ENCODE measurements at regions not wholly inside any gene's neighbourhood (a gene's known extent, or its start where the extent isn't known, plus 50 kb on each side); places are given as distances from the start of the nearest gene placed in this dataset.

DNA sequence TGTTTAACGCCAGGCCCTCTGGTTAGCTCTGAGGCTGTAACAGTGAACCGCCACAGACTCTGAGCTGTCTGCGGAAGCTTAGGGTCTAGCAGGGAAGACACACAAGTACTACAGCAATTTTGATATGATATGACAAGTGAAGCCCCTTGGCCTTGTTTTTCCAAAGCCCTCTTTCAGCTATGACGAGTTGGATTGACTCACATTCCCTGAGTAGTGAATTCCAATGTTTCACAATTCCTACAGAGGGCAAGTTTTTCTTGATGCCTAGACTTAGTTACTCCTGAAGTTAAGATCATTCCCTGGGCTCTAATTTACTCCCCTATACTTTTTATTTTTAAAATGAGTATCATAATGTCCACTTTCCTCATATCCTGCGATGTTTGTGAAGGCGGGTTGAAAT is 53.3 kb upstream of the CISTR start:
- Histone ChIP-seq H3K18ac (ENCODE audit: extremely low read depth, low read length) (no peak overlapping the region), H3K79me2 (ENCODE audit: control insufficient read depth in 1 of 2, insufficient read depth in 2 of 2, low read length in 2 of 2) (no peaks in the 10 kb centered on the region), H3K56ac (replicated peaks; ENCODE audit: insufficient read length, low read depth, low read length) (no peak overlapping the region), H2AFZ (ENCODE audit: low read length) (0 out of 2 replicates have a peak overlapping the region, but pooled peaks have one; percentile 20), H3K9me3 (ENCODE audit: insufficient read depth in 2 of 2, low read depth in 1 of 2, low read length in 1 of 2) (no peaks in the 10 kb centered on the region), H3K23ac (ENCODE audit: insufficient read length) (no peak overlapping the region), H3K4me3 (ENCODE audit: extremely low read depth in 1 of 4, insufficient read depth in 2 of 4, low read depth in 3 of 4, low read length in 4 of 4) (no peak overlapping the region), H3K4ac (replicated peaks; ENCODE audit: insufficient read length, low read depth, low read length) (no peak overlapping the region), H3K23me2 (ENCODE audit: low read depth, low read length) (no peaks in the 10 kb centered on the region; the same call in 1 of the 2 replicates), H4K91ac (replicated peaks; ENCODE audit: insufficient read length, low read length) (no peak overlapping the region), H2BK20ac (ENCODE audit: low read length) (no peak overlapping the region), H3K79me1 (ENCODE audit: low read depth, low read length) (no peaks in the 10 kb centered on the region), H2BK15ac (ENCODE audit: low read length) (no peak overlapping the region), H2BK5ac (ENCODE audit: low read depth, low read length) (no peak overlapping the region), H4K20me1 (replicated peaks in 1 of 2; ENCODE audit: control insufficient read depth in 1 of 2, insufficient read depth in 2 of 2, low read length in 2 of 2) (no peaks in the 10 kb centered on the region), H4K5ac (ENCODE audit: insufficient read length, low read depth, low read length) (no peak overlapping the region), H2AK5ac (ENCODE audit: low read depth, low read length) (no peak overlapping the region), H3K36me3 (ENCODE audit: control insufficient read depth in 2 of 4, insufficient read depth in 4 of 4, low read length in 3 of 4) (no peaks in the 10 kb centered on the region), H3K14ac (ENCODE audit: insufficient read length) (no peak overlapping the region), H3K4me1 (replicated peaks in 1 of 4; ENCODE audit: control insufficient read depth in 3 of 4, insufficient read depth in 4 of 4, low read length in 3 of 4) (peaks cover 0 to 3% (median 0%) of the 10 kb centered on the region in 4 experiments; a peak in 1 of 7 replicates), H3K4me2 (ENCODE audit: insufficient read depth in 1 of 2, low read depth in 2 of 2, low read length in 2 of 2) (no peak overlapping the region), H2BK120ac (replicated peaks; ENCODE audit: low read depth, low read length) (no peak overlapping the region), H3K27ac (ENCODE audit: low read depth, low read length) (no peak overlapping the region), H2BK12ac (ENCODE audit: low read depth, low read length) (no peak overlapping the region), H4K8ac (ENCODE audit: extremely low read depth, insufficient read depth, low read length) (no peak overlapping the region), H3K9ac (replicated peaks in 1 of 4; ENCODE audit: extremely low read depth in 1 of 4, low read depth in 3 of 4, low read length in 3 of 4) (no peak overlapping the region), H3K27me3 (replicated peaks in 1 of 4; ENCODE audit: control insufficient read depth in 3 of 4, extremely low read depth in 1 of 4, insufficient read depth in 3 of 4, low read length in 3 of 4) (peaks cover 0 to 6% (median 4%) of the 10 kb centered on the region in 4 experiments; a peak in 4 of 7 replicates)
- FAIRE-seq (no peak), DNase-seq (ENCODE audit: low read depth in 1 of 2, low spot score in 2 of 2) (no peak)
- 87% methylated on average over 6 of the region's 6 CpGs; no CpG with 5 or more reads in 1 of the 2 experiments for WGBS, 2 experiments (ENCODE audit: extremely low coverage in 1 of 2, insufficient coverage in 1 of 2, insufficient read length in 1 of 2, insufficient replicate concordance in 2 of 2, low coverage in 1 of 2, low lambda C conversion rate in 2 of 2, missing lambda C conversion rate in 1 of 2)
- CTCF ChIA-PET (ENCODE audit: partially characterized antibody): interaction anchor here (0.6 to 7.5 kb wide), 15 partner anchors 10 to 311 kb away, joined by 3 to 64 read pairs (median 4); no protein-coding TSS in a partner anchor
- POLR2A ChIA-PET (ENCODE audit: partially characterized antibody): interaction anchor here (1.1 kb wide), 1 partner anchor 12 kb away, joined by 3 read pairs; no protein-coding TSS in a partner anchor
- TF ChIP-seq, protein P1, sequence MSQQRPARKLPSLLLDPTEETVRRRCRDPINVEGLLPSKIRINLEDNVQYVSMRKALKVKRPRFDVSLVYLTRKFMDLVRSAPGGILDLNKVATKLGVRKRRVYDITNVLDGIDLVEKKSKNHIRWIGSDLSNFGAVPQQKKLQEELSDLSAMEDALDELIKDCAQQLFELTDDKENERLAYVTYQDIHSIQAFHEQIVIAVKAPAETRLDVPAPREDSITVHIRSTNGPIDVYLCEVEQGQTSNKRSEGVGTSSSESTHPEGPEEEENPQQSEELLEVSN (IDR thresholded peaks at IDR 0.05): no peak
- TF ChIP-seq SRF (IDR thresholded peaks at IDR 0.05; ENCODE audit: low read depth, low read length): no peak
- no peak for TF ChIP-seq FOSL1 (IDR thresholded peaks at IDR 0.05; ENCODE audit: insufficient read depth, low read depth, low read length)
- no peak for TF ChIP-seq KDM1A (IDR thresholded peaks at IDR 0.05; ENCODE audit: borderline replicate concordance, low read length)
- no peak for TF ChIP-seq SIX5 (IDR thresholded peaks at IDR 0.05; ENCODE audit: low read depth, low read length)
- TF ChIP-seq BACH1 (IDR thresholded peaks at IDR 0.05; ENCODE audit: low read length): no peak
- TF ChIP-seq TCF12 (IDR thresholded peaks at IDR 0.05; ENCODE audit: low read depth, low read length): no peak
- no peak for TF ChIP-seq BRCA1 (IDR thresholded peaks at IDR 0.05; ENCODE audit: low read depth, low read length)
- TF ChIP-seq YY1 (IDR thresholded peaks at IDR 0.05; ENCODE audit: low read depth, low read length): no peak
- TF ChIP-seq, protein P2, sequence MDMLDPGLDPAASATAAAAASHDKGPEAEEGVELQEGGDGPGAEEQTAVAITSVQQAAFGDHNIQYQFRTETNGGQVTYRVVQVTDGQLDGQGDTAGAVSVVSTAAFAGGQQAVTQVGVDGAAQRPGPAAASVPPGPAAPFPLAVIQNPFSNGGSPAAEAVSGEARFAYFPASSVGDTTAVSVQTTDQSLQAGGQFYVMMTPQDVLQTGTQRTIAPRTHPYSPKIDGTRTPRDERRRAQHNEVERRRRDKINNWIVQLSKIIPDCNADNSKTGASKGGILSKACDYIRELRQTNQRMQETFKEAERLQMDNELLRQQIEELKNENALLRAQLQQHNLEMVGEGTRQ (IDR thresholded peaks at IDR 0.05; ENCODE audit: low read length): no peak
- no peak for TF ChIP-seq CHD1 (IDR thresholded peaks at IDR 0.05; ENCODE audit: low read depth, low read length)
- TF ChIP-seq RAD21 (IDR thresholded peaks at IDR 0.05 in 1 of 2, conservative IDR thresholded peaks at IDR 0.05 in 1 of 2; ENCODE audit: low read depth in 2 of 2, low read length in 2 of 2): no peak
- TF ChIP-seq KDM4A (IDR thresholded peaks at IDR 0.05; ENCODE audit: low read depth, low read length, severe bottlenecking): no peak

Data from H1 (cell line).